ENCODE measurements at regions not wholly inside any gene's neighbourhood (a gene's known extent, or its start where the extent isn't known, plus 50 kb on each side); places are given as distances from the start of the nearest gene placed in this dataset.
"Not testable (repeated sequence)": the region's sequence is repeated elsewhere in the genome, so short reads cannot be mapped to it uniquely, and the experiment has no call there.

DNA sequence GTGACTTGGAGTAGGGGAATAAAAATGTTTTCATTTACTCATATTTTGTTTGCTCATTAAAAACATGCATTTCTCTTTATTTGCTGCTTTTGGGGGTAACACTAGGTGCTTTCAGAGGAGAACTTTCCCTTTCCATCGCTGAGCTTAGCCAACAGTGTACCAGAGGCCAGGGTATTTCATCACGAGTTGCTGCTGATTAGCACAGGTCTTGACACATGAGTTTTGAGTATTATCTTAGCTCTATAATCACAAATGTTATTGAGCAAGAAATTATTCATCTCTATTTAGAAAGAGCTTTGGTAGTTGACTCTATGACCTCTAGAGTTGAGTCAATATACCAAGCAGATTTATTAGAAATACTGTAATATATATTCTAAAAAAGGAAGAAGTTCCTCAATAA lies 375.9 kb downstream of the NXPH1 start:
- DNase-seq, result no peak

DNA sequence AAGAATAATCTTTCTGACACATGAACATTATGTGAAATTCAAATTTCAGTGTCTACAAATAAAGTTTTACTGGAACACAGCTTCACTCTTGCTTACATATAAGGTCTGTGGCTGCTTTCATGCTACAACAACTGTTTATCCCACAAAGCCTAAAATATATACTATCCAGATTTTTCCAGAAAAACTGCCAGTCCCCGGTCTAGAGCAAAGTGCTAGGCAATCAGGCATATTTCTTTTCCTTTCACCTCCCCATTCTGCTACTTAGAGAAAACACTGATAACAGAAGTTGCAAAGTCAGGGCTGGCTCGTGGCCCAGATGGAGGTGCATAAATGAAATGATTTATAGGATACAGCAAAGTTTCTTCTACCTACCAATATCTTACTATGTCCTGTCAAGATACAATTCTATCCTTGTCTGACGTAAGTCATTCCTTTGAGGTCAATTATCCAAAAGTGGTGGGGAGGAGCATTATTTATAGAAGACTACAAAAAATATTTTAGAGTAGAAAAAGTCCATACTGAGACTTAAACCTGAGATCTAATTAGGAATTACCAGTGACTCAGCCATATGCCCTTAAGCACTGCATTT lies 384.1 kb downstream of the NXPH1 start:
- no peak for DNase-seq

DNA sequence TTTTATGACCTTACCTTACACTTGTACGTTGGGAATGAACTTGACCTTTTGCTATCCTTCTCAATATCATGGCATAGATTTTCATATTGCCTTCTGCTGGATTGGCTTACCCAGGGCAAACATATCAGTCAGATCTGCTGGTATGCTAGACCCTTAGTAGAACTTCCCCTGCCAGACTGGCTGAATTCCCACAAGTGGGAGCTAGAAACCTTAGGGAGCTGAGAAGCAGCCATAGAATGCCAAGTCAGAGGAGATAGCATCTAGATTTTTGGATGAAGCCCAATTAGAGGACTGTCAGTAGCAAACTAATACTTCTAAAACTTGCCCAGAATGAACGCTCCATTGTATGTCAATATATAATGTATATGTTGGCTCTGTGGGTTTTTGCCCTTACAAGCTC lies 385.0 kb downstream of the NXPH1 start:
- DNase-seq, result no peak

- DNase-seq, result no peak
Measured at GRCh38 chr7:8822595-8822994, 389.2 kb downstream of the NXPH1 start.

DNA sequence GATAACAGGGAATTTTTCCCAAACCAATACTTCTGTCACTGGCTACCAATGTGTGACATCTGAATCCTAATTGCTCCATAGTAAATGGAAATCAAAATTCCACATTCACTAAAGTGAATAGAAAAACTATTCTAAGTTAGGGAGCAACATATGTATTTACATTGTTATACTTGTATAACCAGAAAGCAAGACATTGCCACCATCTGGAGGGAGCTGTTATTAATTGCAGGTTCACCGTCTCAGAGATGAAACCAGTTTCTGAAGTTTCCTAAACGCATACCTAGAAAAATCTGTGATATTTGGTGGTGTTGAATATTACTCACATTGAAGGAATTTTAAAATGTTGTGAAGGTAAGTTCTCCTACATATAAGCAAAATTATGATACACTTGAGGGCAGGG lies 390.1 kb downstream of the NXPH1 start:
- DNase-seq, result no peak

DNA sequence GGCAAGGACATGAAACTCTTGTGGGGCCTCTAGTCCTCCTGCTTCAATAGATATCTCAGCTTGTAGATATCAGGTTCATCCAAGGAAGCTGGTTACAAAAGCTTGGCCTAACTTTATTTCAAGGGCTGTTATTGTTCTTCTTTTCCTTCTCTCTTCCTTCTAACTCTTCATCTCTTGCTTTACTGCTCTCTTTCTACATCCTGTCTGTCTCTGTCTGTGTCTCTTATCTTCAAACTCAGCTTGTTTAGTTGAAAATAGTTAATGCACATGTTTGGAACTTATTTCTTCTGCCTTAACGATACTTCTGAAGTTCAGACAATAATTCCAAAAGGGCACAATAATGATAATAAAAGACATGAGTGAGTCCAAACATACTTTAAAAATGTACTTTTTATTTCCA lies 393.9 kb downstream of the NXPH1 start:
- DNase-seq, result no peak

GRCh38 chr7:8829100-8829499 lies 395.7 kb downstream of the NXPH1 start:
- DNase-seq, result no peak

GRCh38 chr7:8831376-8831775 lies 398.0 kb downstream of the NXPH1 start:
- DNase-seq, result no peak

DNA sequence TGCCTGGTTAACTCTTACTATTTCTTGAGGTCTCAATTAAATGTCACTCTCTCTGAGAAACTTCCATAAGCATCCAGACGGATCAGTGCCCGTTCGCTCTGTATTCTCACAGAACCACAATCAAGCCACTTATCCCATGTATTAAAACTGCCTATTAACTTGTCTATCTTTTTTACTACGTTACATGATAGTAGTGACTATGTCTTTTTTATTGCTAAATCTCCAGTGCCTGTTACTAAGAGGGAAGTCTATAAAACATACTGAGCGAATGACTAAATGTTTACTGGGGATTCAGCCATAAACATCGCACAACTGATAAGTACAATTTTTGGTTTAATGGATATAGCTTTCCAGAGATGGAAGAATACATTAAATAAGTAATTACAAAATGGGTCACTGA lies 399.9 kb downstream of the NXPH1 start:
- no peak for DNase-seq

DNA sequence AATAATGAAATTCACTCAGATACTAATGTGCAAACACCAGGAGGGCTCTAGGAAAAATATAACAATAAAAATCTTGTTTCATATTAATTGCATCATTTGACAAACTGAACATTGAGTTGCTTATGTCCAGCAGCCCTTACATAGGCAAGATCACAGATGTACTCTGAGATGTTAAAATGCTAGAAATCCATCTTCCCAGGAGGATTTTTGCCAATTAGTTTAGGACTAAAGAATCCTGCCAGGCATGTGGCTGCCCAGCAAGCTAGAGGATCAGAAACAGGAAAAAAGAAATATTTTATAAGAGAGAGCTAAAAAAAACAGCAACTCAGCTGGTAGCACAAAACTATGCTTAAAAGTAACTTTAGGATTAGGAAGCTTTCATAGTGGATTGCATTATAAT lies 407.8 kb downstream of the NXPH1 start:
- no peak for DNase-seq

DNA sequence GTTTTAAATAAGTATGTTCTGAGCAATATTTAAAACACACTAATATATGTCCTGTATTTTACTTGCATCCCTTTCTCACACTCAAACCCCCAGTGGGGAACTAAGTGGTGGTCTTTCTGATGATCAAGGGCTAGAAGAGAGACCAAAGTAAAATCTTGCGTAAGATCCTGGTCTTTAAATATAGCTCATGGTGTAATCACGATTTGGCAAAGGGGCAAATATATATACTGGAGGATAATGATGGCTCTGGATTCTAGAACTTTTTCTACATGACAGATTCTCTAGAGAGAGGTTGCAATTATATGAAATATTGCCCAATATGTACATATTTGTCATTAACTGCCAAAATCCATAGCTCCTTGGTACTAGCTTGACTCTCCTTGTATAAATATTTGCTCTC lies 438.3 kb downstream of the NXPH1 start:
- no peak for DNase-seq

- DNase-seq, result no peak
Measured at GRCh38 chr7:8881916-8882315, 448.5 kb downstream of the NXPH1 start.

GRCh38 chr7:8885480-8886000 lies 452.1 kb downstream of the NXPH1 start:
- no peak for DNase-seq

DNA sequence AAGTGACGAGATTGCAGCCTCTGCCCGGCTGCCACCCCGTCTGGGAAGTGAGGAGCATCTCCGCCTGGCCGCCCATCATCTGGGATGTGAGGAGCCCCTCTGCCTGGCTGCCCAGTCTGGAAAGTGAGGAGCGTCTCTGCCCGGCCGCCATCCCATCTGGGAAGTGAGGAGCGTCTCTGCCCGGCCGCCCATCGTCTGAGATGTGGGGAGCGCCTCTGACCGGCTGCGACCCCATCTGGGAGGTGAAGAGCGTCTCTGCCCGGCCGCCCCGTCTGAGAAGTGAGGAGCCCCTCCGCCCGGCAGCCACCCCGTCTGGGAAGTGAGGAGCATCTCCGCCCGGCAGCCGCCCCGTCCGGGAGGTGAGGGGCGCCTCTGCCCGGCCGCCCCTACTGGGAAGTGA lies 456.9 kb downstream of the NXPH1 start:
- DNase-seq, result not testable (repeated sequence)

DNA sequence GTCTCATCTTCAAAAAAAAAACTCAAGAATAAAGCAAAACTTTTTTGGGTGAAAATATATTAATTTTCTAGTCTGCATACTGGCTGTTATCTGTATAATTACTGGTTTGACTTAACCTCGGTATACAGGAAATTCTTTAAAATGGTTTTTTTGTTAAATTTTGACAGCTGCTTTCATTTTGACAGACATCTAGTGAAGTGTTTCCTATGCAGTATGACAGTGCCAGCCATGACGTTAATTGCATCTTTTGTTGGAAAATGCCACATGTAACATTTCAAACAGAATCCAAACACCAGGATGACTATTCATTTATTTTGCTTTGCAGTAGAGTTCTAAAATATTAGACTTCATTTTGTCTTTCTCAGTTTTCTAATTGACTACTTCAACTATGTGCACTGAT lies 460.4 kb downstream of the NXPH1 start:
- no peak for DNase-seq

- DNase-seq, result no peak
Measured at GRCh38 chr7:8906396-8907075, 473.1 kb downstream of the NXPH1 start.

- DNase-seq, result no peak
Measured at GRCh38 chr7:8908889-8909288, 475.5 kb downstream of the NXPH1 start.

DNA sequence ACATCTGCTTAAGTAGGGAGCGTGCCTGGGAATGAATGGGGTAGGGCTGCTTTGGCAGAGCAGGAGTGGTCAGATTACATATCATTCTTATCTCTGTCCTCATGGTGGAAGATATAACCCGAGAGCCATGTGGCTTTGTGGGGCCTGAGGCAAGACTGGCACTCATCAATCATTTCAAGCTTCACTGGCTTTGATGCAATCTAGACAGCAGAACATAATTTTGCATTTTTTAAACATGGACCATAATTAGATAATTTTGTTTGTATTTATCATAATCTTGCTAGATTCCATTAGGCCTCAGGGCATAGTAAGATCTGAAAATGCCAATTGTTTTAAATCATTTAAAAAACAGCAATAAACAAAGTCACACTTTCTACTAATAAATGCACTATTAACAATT lies 480.3 kb downstream of the NXPH1 start:
- DNase-seq, result no peak

- DNase-seq, result no peak
Measured at GRCh38 chr7:8921807-8922206, 488.4 kb downstream of the NXPH1 start.

GRCh38 chr7:8922726-8923125 lies 489.3 kb downstream of the NXPH1 start:
- DNase-seq, result no peak

GRCh38 chr7:8923164-8923806 lies 489.9 kb downstream of the NXPH1 start:
- DNase-seq, result no peak

GRCh38 chr7:8931906-8932646 lies 498.7 kb downstream of the NXPH1 start:
- no peak for DNase-seq

DNA sequence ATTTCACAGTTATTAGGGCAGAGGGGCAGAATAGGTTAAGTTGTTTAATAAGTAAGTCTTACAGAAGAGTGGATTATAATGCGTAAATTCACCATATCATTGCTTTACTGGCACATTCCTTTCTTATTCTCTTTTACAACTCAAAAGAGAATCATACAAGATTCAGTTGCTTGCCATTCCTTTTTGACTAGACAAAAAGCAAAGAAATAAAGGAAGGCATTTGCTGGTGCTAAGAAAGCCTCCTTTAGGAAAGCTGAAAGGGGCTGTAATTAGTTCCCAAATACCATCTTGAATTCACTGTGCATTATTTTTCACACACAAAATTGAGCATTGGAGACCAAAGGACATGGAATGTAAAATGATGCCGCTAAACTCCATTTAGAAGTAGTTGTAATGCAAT lies 499.3 kb downstream of the NXPH1 start:
- no peak for DNase-seq

DNA sequence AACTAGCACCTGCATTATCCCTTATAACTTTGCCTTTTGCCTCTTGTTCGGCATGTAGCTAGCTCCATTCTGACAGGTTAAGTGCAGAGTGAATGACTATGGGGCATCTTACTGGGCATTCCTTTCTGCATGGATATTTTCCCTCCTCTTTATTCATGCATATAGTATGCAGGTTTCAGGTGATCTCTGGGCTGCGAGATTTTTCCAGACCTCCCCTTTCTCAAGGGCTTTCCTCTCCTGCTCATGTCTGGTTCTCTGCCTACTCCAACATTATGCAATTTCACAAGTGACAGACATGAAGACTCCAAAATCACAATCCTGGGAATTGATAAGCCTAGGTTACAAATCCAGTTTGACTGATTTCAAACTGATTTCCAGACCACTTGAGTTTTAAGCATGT lies 503.8 kb downstream of the NXPH1 start:
- no peak for DNase-seq
